Naive thymus-derived CD4-positive, alpha-beta T cell (primary cell): ENCODE measurements at regions not wholly inside any gene's neighbourhood (a gene's known extent, or its start where the extent isn't known, plus 50 kb on each side); places are given as distances from the start of the nearest gene placed in this dataset.

Experiments
- ATAC-seq: fragments of 150-1000 bp; cut with Tn5 transposase; 2 replicates; pipeline ENCODE4 v1.10.0; 2021; ENCODE audit warnings: mild to moderate bottlenecking, moderate library complexity
- CTCF ChIA-PET: fragments of 350-600 bp; sonication (Branson Sonifier 250); formaldehyde crosslinking; loops from one replicate; lab custom pipeline; 2021; ENCODE audit warnings: antibody characterized with exemption; lab: Charles Lee
- POLR2A ChIA-PET: fragments of 350-600 bp; sonication (Branson Sonifier 250); formaldehyde crosslinking; loops from one replicate; lab custom pipeline; 2021; ENCODE audit warnings: antibody characterized with exemption, inconsistent platforms; lab: Charles Lee
- DNase-seq, 9 donors: peaks; one replicate each; pipeline versions ENCODE4 v3.0.0 to v3.0.0-alpha.2; 2020 to 2022; ENCODE audit warnings: mixed read lengths in 1 of 9
- H3K27ac ChIP-seq: one replicate; pipeline ENCODE4 v1.7.0; 2013; ENCODE audit warnings: mild to moderate bottlenecking, low read depth, low read length, moderate library complexity
- H3K27me3 ChIP-seq, 2 donors: one replicate each; pipeline ENCODE4 v1.7.0; 2013; ENCODE audit warnings: low read length in 2 of 2, mild to moderate bottlenecking in 2 of 2, moderate library complexity in 2 of 2; ENCODE audit not compliant: control insufficient read depth in 2 of 2, insufficient read depth in 2 of 2
- H3K36me3 ChIP-seq, 3 experiments: 1 replicate in 2 of 3; 2 replicates in 1 of 3; pipeline ENCODE4 v1.7.0; 2013; ENCODE audit warnings: low read length in 3 of 3, mild to moderate bottlenecking in 3 of 3, moderate library complexity in 1 of 3; ENCODE audit not compliant: insufficient read depth in 3 of 3, control insufficient read depth in 2 of 3
- H3K4me1 ChIP-seq, 2 donors: one replicate each; pipeline ENCODE4 v1.7.0; 2013; ENCODE audit warnings: low read length in 2 of 2, mild to moderate bottlenecking in 2 of 2, moderate library complexity in 1 of 2; ENCODE audit not compliant: control insufficient read depth in 2 of 2, insufficient read depth in 2 of 2
- H3K4me3 ChIP-seq: 2 replicates; pipeline ENCODE4 v1.7.0; 2013; ENCODE audit warnings: mild to moderate bottlenecking, low read length
- H3K9me3 ChIP-seq, 3 experiments: 1 replicate in 2 of 3; 2 replicates in 1 of 3; pipeline ENCODE4 v1.7.0; 2013; ENCODE audit warnings: low read length in 3 of 3; ENCODE audit not compliant: control insufficient read depth in 2 of 3
- H3K27ac Mint-ChIP-seq, 9 donors: one replicate each; pipeline ENCODE4 v1.8.0; 2020 to 2022; ENCODE audit warnings: mixed read lengths in 9 of 9, mild to moderate bottlenecking in 8 of 9, moderate library complexity in 5 of 9, inconsistent platforms in 2 of 9
- H3K27me3 Mint-ChIP-seq, 5 donors: one replicate each; pipeline ENCODE4 v1.8.0; 2021 to 2022; ENCODE audit warnings: mixed read lengths in 5 of 5, mild to moderate bottlenecking in 1 of 5
- H3K36me3 Mint-ChIP-seq, 5 donors: one replicate each; pipeline ENCODE4 v1.8.0; 2020 to 2022; ENCODE audit warnings: mixed read lengths in 5 of 5, mild to moderate bottlenecking in 3 of 5, inconsistent platforms in 1 of 5
- H3K4me1 Mint-ChIP-seq, 7 donors: one replicate each; pipeline ENCODE4 v1.8.0; 2020 to 2022; ENCODE audit warnings: mixed read lengths in 7 of 7, mild to moderate bottlenecking in 3 of 7, inconsistent platforms in 1 of 7
- H3K4me3 Mint-ChIP-seq, 10 donors: one replicate each; pipeline ENCODE4 v1.8.0; 2020 to 2022; ENCODE audit warnings: mild to moderate bottlenecking in 10 of 10, mixed read lengths in 10 of 10, moderate library complexity in 6 of 10, inconsistent platforms in 2 of 10
- H3K9me3 Mint-ChIP-seq, 11 donors: one replicate each; pipeline ENCODE4 v1.8.0; 2020 to 2022; ENCODE audit warnings: mixed read lengths in 11 of 11, mild to moderate bottlenecking in 4 of 11, inconsistent platforms in 1 of 11, moderate library complexity in 1 of 11
- intact Hi-C, 2 donors: fragments of 100-400 bp; cut with micrococcal nuclease; formaldehyde crosslinking; loops; one replicate each; pipeline ENCODE4 v1.15.1; 2023

DNA sequence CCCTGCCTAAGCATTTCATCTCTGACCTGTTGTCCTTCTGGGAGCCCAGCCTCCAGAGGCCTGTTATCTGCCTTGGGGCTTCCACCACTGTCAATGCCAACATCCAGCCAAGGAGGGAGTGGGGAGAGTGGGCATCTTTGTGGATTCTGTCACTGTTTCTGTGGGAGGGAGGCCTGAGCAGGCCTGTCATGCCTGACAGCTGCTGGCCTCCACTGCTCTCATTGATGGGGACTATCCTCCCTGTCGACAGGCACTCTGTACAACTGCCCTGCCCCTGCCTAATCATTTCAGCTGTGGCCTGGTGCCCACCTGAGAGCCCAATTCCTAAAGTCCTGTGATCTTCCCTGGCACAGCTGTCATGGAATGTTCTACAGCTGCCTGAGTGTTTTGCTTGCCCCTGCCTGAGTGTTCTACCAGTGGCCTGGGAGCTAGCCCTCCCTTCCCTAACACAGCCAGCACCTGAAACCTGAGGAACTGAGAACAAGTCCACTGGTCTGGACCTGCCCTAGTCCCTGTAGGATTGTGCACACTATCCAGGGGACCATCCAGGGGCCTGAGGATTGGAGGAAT is 145.3 kb downstream of the FAM83B start:
- H3K36me3 Mint-ChIP-seq, result no peaks in the 10 kb centered on the region
- no peaks in the 10 kb centered on the region for H3K27me3 ChIP-seq
- H3K9me3 Mint-ChIP-seq, result peaks cover 0 to 25% (median 7%) of the 10 kb centered on the region in 11 donors
- H3K27me3 Mint-ChIP-seq, result no peaks in the 10 kb centered on the region
- ChIA-PET POLR2A (no interaction called here), CTCF (no interaction called here)
- H3K36me3 ChIP-seq, result no peaks in the 10 kb centered on the region
- H3K9me3 ChIP-seq, result peaks cover 0 to 5% (median 4%) of the 10 kb centered on the region in 3 experiments
- no peaks in the 10 kb centered on the region for H3K4me1 Mint-ChIP-seq
- DNase-seq (no peak), ATAC-seq (no peak)
- H3K4me3 ChIP-seq, result no peak overlapping the region
- intact Hi-C loops, result no loop called here
- no peak overlapping the region for H3K27ac ChIP-seq
- no peak overlapping the region for H3K27ac Mint-ChIP-seq
- H3K4me1 ChIP-seq, result no peaks in the 10 kb centered on the region
- H3K4me3 Mint-ChIP-seq, result no peak overlapping the region

- no peaks in the 10 kb centered on the region for H3K27me3 ChIP-seq
- Mint-ChIP-seq H3K36me3 (no peaks in the 10 kb centered on the region), H3K4me1 (no peaks in the 10 kb centered on the region), H3K27me3 (no peaks in the 10 kb centered on the region), H3K9me3 (peaks cover 0 to 22% (median 7%) of the 10 kb centered on the region in 11 donors), H3K4me3 (no peak overlapping the region), H3K27ac (no peak overlapping the region)
- intact Hi-C loops, result no loop called here
- no peaks in the 10 kb centered on the region for H3K4me1 ChIP-seq
- peaks cover 0 to 5% (median 4%) of the 10 kb centered on the region in 3 experiments for H3K9me3 ChIP-seq
- DNase-seq (no peak), ATAC-seq (no peak)
- ChIA-PET CTCF (no interaction called here), POLR2A (no interaction called here)
- H3K36me3 ChIP-seq, result no peaks in the 10 kb centered on the region
- no peak overlapping the region for H3K27ac ChIP-seq
- no peak overlapping the region for H3K4me3 ChIP-seq
These were observed 146.2 kb downstream of the FAM83B start for GRCh38 chr6:54992789-54993188.

DNA sequence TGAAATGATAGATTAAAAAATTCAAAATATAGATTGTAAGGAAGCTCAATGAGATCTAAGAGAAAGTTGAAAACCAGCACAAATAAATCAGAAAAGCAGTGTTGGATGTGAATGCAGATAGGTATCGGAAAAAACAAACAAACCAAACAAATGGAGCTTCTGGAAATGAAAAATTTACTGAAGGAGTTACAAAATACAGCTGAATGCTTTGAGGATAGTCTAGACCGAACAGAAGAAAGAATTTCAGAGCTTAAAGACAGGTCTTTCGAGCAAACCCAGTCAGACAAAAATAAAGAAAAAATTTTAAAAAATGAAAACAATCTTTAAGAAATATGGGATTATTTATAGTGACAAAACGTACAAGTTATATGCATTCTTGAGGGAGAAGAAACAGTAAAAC is 146.7 kb downstream of the FAM83B start:
- DNase-seq, result no peak
- POLR2A ChIA-PET, result no interaction called here
- CTCF ChIA-PET, result no interaction called here

GRCh38 chr6:54993948-54994347 is 147.4 kb downstream of the FAM83B start:
- no peaks in the 10 kb centered on the region for H3K36me3 ChIP-seq
- H3K27me3 Mint-ChIP-seq, result no peaks in the 10 kb centered on the region
- DNase-seq (no peak), ATAC-seq (no peak)
- H3K9me3 Mint-ChIP-seq, result peaks cover 0 to 22% (median 7%) of the 10 kb centered on the region in 11 donors
- ChIA-PET POLR2A (no interaction called here), CTCF (no interaction called here)
- no peak overlapping the region for H3K27ac Mint-ChIP-seq
- intact Hi-C loops, result no loop called here
- H3K9me3 ChIP-seq, result peaks cover 0 to 5% (median 4%) of the 10 kb centered on the region in 3 experiments
- H3K4me1 ChIP-seq, result no peaks in the 10 kb centered on the region
- no peak overlapping the region for H3K4me3 Mint-ChIP-seq
- no peaks in the 10 kb centered on the region for H3K36me3 Mint-ChIP-seq
- H3K27ac ChIP-seq, result no peak overlapping the region
- no peaks in the 10 kb centered on the region for H3K27me3 ChIP-seq
- no peaks in the 10 kb centered on the region for H3K4me1 Mint-ChIP-seq
- H3K4me3 ChIP-seq, result no peak overlapping the region

More for the DNA sequence above, 146.7 kb downstream of the FAM83B start:
- no peaks in the 10 kb centered on the region for H3K4me1 ChIP-seq
- H3K27me3 ChIP-seq, result no peaks in the 10 kb centered on the region
- H3K9me3 ChIP-seq, result peaks cover 0 to 5% (median 4%) of the 10 kb centered on the region in 3 experiments
- H3K27ac ChIP-seq, result no peak overlapping the region
- no peak overlapping the region for H3K27ac Mint-ChIP-seq
- H3K36me3 Mint-ChIP-seq, result no peaks in the 10 kb centered on the region
- H3K27me3 Mint-ChIP-seq, result no peaks in the 10 kb centered on the region
- intact Hi-C loops, result no loop called here
- no peaks in the 10 kb centered on the region for H3K4me1 Mint-ChIP-seq
- no peak for ATAC-seq
- H3K4me3 Mint-ChIP-seq, result no peak overlapping the region
- peaks cover 0 to 22% (median 7%) of the 10 kb centered on the region in 11 donors for H3K9me3 Mint-ChIP-seq
- H3K4me3 ChIP-seq, result no peak overlapping the region
- no peaks in the 10 kb centered on the region for H3K36me3 ChIP-seq

GRCh38 chr6:54998576-54998975 is 152.0 kb downstream of the FAM83B start:
- Mint-ChIP-seq H3K4me1 (no peaks in the 10 kb centered on the region), H3K27me3 (no peaks in the 10 kb centered on the region), H3K27ac (no peak overlapping the region), H3K9me3 (peaks cover 0 to 15% (median 4%) of the 10 kb centered on the region in 11 donors), H3K4me3 (no peak overlapping the region), H3K36me3 (no peaks in the 10 kb centered on the region)
- ChIA-PET CTCF (no interaction called here), POLR2A (no interaction called here)
- ATAC-seq (no peak), DNase-seq (no peak)
- Histone ChIP-seq H3K36me3 (no peaks in the 10 kb centered on the region), H3K4me1 (no peaks in the 10 kb centered on the region), H3K27ac (no peak overlapping the region), H3K4me3 (no peak overlapping the region), H3K9me3 (no peaks in the 10 kb centered on the region), H3K27me3 (no peaks in the 10 kb centered on the region)
- intact Hi-C loops, result no loop called here

DNA sequence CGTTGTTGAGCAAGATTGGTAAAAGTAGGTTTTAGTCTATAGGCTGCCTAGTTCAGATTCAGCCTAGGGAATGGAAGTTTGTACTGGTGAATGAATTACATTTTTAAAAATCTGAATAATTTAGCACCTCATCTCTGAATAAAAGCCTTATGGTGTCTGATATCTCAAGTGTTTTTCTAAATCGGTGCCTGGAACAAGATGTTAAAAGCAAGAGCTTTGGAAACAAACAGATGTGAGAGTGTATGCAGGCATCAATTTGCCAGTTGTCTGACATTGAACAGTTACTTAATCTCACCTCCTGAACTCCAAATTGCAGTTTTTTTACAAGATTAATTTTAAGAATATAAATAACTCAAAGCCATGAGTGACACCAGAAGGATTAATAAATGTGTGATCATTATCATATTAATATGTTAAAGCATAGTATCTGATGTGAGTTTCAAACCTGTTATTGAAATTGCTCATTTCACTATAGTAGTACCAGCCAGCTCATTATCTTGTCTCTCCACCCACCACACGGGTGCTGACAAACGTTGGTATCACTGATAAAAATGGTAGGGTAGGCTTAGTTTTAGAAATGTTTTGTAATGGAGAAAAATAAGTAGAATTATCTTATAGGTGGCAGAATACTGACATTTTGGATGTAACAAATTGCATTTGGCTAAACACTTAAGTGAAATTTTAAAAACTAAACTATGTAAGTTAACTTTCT is 157.3 kb downstream of the FAM83B start:
- ChIA-PET CTCF (no interaction called here), POLR2A (no interaction called here)
- Mint-ChIP-seq H3K27ac (no peak overlapping the region), H3K27me3 (no peaks in the 10 kb centered on the region), H3K4me1 (no peaks in the 10 kb centered on the region), H3K36me3 (no peaks in the 10 kb centered on the region), H3K9me3 (peaks cover 0 to 25% (median 8%) of the 10 kb centered on the region in 11 donors), H3K4me3 (no peak overlapping the region)
- ATAC-seq (no peak), DNase-seq (no peak)
- Histone ChIP-seq H3K36me3 (no peaks in the 10 kb centered on the region), H3K4me3 (no peak overlapping the region), H3K9me3 (no peaks in the 10 kb centered on the region), H3K27me3 (no peaks in the 10 kb centered on the region), H3K27ac (no peak overlapping the region), H3K4me1 (no peaks in the 10 kb centered on the region)
- intact Hi-C loops, result no loop called here

GRCh38 chr6:55009131-55009530 is 162.6 kb downstream of the FAM83B start:
- Mint-ChIP-seq H3K9me3 (peaks cover 0 to 16% (median 7%) of the 10 kb centered on the region in 11 donors), H3K4me1 (no peaks in the 10 kb centered on the region), H3K4me3 (no peak overlapping the region), H3K36me3 (no peaks in the 10 kb centered on the region), H3K27ac (no peak overlapping the region), H3K27me3 (no peaks in the 10 kb centered on the region)
- H3K4me1 ChIP-seq, result no peaks in the 10 kb centered on the region
- ChIA-PET CTCF (no interaction called here), POLR2A (no interaction called here)
- no peaks in the 10 kb centered on the region for H3K36me3 ChIP-seq
- no peak for DNase-seq
- H3K4me3 ChIP-seq, result no peak overlapping the region
- H3K9me3 ChIP-seq, result no peaks in the 10 kb centered on the region
- H3K27ac ChIP-seq, result no peak overlapping the region
- intact Hi-C loops, result no loop called here
- no peak for ATAC-seq
- H3K27me3 ChIP-seq, result no peaks in the 10 kb centered on the region
